GM12878 (cell line): ENCODE measurements at regions not wholly inside any gene's neighbourhood (a gene's known extent, or its start where the extent isn't known, plus 50 kb on each side); places are given as distances from the start of the nearest gene placed in this dataset.

Source experiments
- ATF3 ChIP-seq: IDR thresholded peaks from 2 replicates; pipeline ENCODE4 v1.6.1; 2011; ENCODE audit warnings: low read depth, mild to moderate bottlenecking, low read length, moderate library complexity, borderline replicate concordance; ENCODE audit errors: extremely low read depth
- ATF7 ChIP-seq: fragments of 450-650 bp; IDR thresholded peaks from 2 replicates; pipeline ENCODE4 v1.6.1; 2016; ENCODE audit warnings: low read depth, mild to moderate bottlenecking
- BHLHE40 ChIP-seq, 2 experiments: fragments of 450-650 bp in 1 of 2; IDR thresholded peaks; 2 replicates each; pipeline ENCODE4 v1.6.1; 2011 to 2017; ENCODE audit warnings: low read depth in 2 of 2, borderline replicate concordance in 1 of 2, improper control_type of control experiment in 1 of 2, low read length in 1 of 2, mild to moderate bottlenecking in 1 of 2
- BRCA1 ChIP-seq: IDR thresholded peaks from 2 replicates; pipeline ENCODE4 v1.6.1; 2011; ENCODE audit warnings: low read depth, low read length, improper control_type of control experiment
- CREB1 ChIP-seq: IDR thresholded peaks from 2 replicates; pipeline ENCODE4 v1.6.1; 2012; ENCODE audit warnings: low read depth, mild to moderate bottlenecking, inconsistent platforms
- E4F1 ChIP-seq: fragments of 450-650 bp; IDR thresholded peaks from 2 replicates; pipeline ENCODE4 v1.6.1; 2018; ENCODE audit warnings: borderline replicate concordance, mild to moderate bottlenecking; ENCODE audit not compliant: partially characterized antibody
- HDAC2 ChIP-seq: fragments of 200-600 bp; sonication (generic); IDR thresholded peaks from 2 replicates; pipeline ENCODE4 v1.6.1; 2017
- HDAC6 ChIP-seq: fragments of 200-600 bp; sonication (generic); IDR thresholded peaks from one replicate; pipeline ENCODE4 v1.8.0; 2017; ENCODE audit warnings: antibody characterized with exemption; ENCODE audit not compliant: unreplicated experiment
- HDGF ChIP-seq: fragments of 450-650 bp; IDR thresholded peaks from 2 replicates; pipeline ENCODE4 v1.6.1; 2016; ENCODE audit warnings: antibody characterized with exemption
- IKZF1 ChIP-seq: fragments of 450-650 bp; conservative IDR thresholded peaks from 2 replicates; pipeline ENCODE4 v1.6.1; 2017; ENCODE audit warnings: antibody characterized with exemption, mild to moderate bottlenecking
- IRF4 ChIP-seq: IDR thresholded peaks from 2 replicates; pipeline ENCODE4 v1.6.1; 2011; ENCODE audit warnings: low read depth, low read length
- IRF5 ChIP-seq: fragments of 450-650 bp; IDR thresholded peaks from 2 replicates; pipeline ENCODE4 v1.6.1; 2017; ENCODE audit warnings: borderline replicate concordance
- JUNB ChIP-seq: IDR thresholded peaks from 2 replicates; pipeline ENCODE4 v1.6.1; 2016; ENCODE audit warnings: antibody characterized with exemption, mild to moderate bottlenecking
- JUND ChIP-seq: IDR thresholded peaks from 2 replicates; pipeline ENCODE4 v1.6.1; 2012; ENCODE audit warnings: low read depth, mild to moderate bottlenecking, low read length, improper control_type of control experiment, moderate library complexity
- MAX ChIP-seq: IDR thresholded peaks from 2 replicates; pipeline ENCODE4 v1.6.1; 2012; ENCODE audit warnings: low read depth, low read length, improper control_type of control experiment
- MEF2A ChIP-seq: IDR thresholded peaks from 2 replicates; pipeline ENCODE4 v1.6.1; 2011; ENCODE audit warnings: low read depth, mild to moderate bottlenecking, low read length, moderate library complexity; ENCODE audit not compliant: insufficient read depth
- POU2F2 ChIP-seq: IDR thresholded peaks from 3 replicates; pipeline ENCODE4 v1.6.1; 2011; ENCODE audit warnings: low read depth, mild to moderate bottlenecking, low read length, borderline replicate concordance
- RBBP5 ChIP-seq: fragments of 200-600 bp; sonication (generic); conservative IDR thresholded peaks from 2 replicates; pipeline ENCODE4 v1.6.1; 2016
- REST ChIP-seq: IDR thresholded peaks from 2 replicates; pipeline ENCODE4 v1.6.1; 2012; ENCODE audit warnings: mild to moderate bottlenecking, low read depth, low read length
- SMARCA5 ChIP-seq: fragments of 450-650 bp; IDR thresholded peaks from 2 replicates; pipeline ENCODE4 v1.6.1; 2017; ENCODE audit warnings: mild to moderate bottlenecking
- SUPT20H ChIP-seq: IDR thresholded peaks from 2 replicates; pipeline ENCODE4 v1.6.1; 2011; ENCODE audit warnings: low read depth, mild to moderate bottlenecking, low read length, moderate library complexity, borderline replicate concordance; ENCODE audit not compliant: control insufficient read depth
- TCF3 ChIP-seq: IDR thresholded peaks from 2 replicates; pipeline ENCODE4 v1.6.1; 2012; ENCODE audit warnings: low read depth, mild to moderate bottlenecking, low read length, borderline replicate concordance; ENCODE audit not compliant: insufficient read depth
- ZNF217 ChIP-seq: fragments of 450-650 bp; IDR thresholded peaks from 2 replicates; pipeline ENCODE4 v1.6.1; 2017; ENCODE audit warnings: antibody characterized with exemption, mild to moderate bottlenecking
- ZZZ3 ChIP-seq: IDR thresholded peaks from 2 replicates; pipeline ENCODE4 v1.6.1; 2011; ENCODE audit warnings: low read depth; ENCODE audit not compliant: control insufficient read depth, insufficient read length

GRCh38 chr14:50038398-50039119 lies 77.8 kb downstream of the VCPKMT start (continued):
- TF ChIP-seq POU2F2 (peak; percentile 91; the same call in 2 of the 3 replicates), JUNB (peak; percentile 97), BRCA1 (no peak), BHLHE40 (IDR thresholded peaks at IDR 0.05; ENCODE audit: borderline replicate concordance in 1 of 2, low read depth in 2 of 2, low read length in 1 of 2) (peak; percentile 85 to 89), MAX (no peak), RBBP5 (no peak), HDGF (no peak; the same call in 1 of the 2 replicates), REST (peak; percentile 30; the same call in 1 of the 2 replicates), SMARCA5 (peak; percentile 25; the same call in 1 of the 2 replicates), TCF3 (0 out of 2 replicates have a peak, but pooled peaks have one; percentile 77), E4F1 (no peak), IKZF1 (peak; percentile 99), ZZZ3 (no peak), HDAC6 (no peak), CREB1 (peak; percentile 70), SUPT20H (no peak), MEF2A (peak; percentile 79; the same call in 1 of the 2 replicates), IRF4 (peak; percentile 99), ATF7 (peak; percentile 96), ATF3 (no peak), IRF5 (no peak), JUND (peak; percentile 87), ZNF217 (no peak), HDAC2 (no peak)
